ENCODE measurements at regions not wholly inside any gene's neighbourhood (a gene's known extent, or its start where the extent isn't known, plus 50 kb on each side); places are given as distances from the start of the nearest gene placed in this dataset.
"Not testable (repeated sequence)": the region's sequence is repeated elsewhere in the genome, so short reads cannot be mapped to it uniquely, and the experiment has no call there.

GRCh38 chr7:115635876-115636275 lies 394.7 kb downstream of the TFEC start:
- no peak for DNase-seq

GRCh38 chr7:115635376-115635775 lies 395.2 kb downstream of the TFEC start:
- DNase-seq: no peak

GRCh38 chr7:115634633-115635032 lies 395.9 kb downstream of the TFEC start:
- DNase-seq: peak; percentile 5

GRCh38 chr7:115632636-115633035 lies 397.9 kb downstream of the TFEC start:
- no peak for DNase-seq

- no peak for DNase-seq
Observed at GRCh38 chr7:115631782-115632181, 398.8 kb downstream of the TFEC start.

- no peak for DNase-seq
Observed at GRCh38 chr7:115630049-115630448, 400.5 kb downstream of the TFEC start.

GRCh38 chr7:115618676-115619075 lies 411.9 kb downstream of the TFEC start:
- no peak for DNase-seq

- DNase-seq: no peak
Observed at GRCh38 chr7:115613836-115614235, 416.7 kb downstream of the TFEC start.

- DNase-seq: no peak
Observed at GRCh38 chr7:115603416-115603815, 427.1 kb downstream of the TFEC start.

GRCh38 chr7:115600207-115600606 lies 430.4 kb downstream of the TFEC start:
- no peak for DNase-seq

GRCh38 chr7:115599184-115599583 lies 431.4 kb downstream of the TFEC start:
- DNase-seq: not testable (repeated sequence)

- DNase-seq: not testable (repeated sequence)
Observed at GRCh38 chr7:115597220-115597619, 433.3 kb downstream of the TFEC start.

GRCh38 chr7:115593111-115593510 lies 437.5 kb downstream of the TFEC start:
- no peak for DNase-seq

- peak; percentile 31 for DNase-seq
Observed at GRCh38 chr7:115585015-115585718, 445.4 kb downstream of the TFEC start.

- DNase-seq: no peak
Observed at GRCh38 chr7:115582956-115583355, 447.6 kb downstream of the TFEC start.

- DNase-seq: no peak
Observed at GRCh38 chr7:115578576-115578975, 452.0 kb downstream of the TFEC start.

GRCh38 chr7:115574681-115575291 lies 455.8 kb downstream of the TFEC start:
- DNase-seq: no peak

GRCh38 chr7:115572111-115572510 lies 458.5 kb downstream of the TFEC start:
- DNase-seq: no peak

- no peak for DNase-seq
Observed at GRCh38 chr7:115561335-115562110, 469.0 kb downstream of the TFEC start.

- no peak for DNase-seq
Observed at GRCh38 chr7:115559877-115560276, 470.7 kb downstream of the TFEC start.

GRCh38 chr7:115558161-115558560 lies 472.4 kb downstream of the TFEC start:
- DNase-seq: no peak

GRCh38 chr7:115557296-115557695 lies 473.3 kb downstream of the TFEC start:
- DNase-seq: not testable (repeated sequence)

GRCh38 chr7:115552766-115553165 lies 477.8 kb downstream of the TFEC start:
- DNase-seq: no peak

- DNase-seq: no peak
Observed at GRCh38 chr7:115549910-115550309, 480.7 kb downstream of the TFEC start.

Measured in COR-L47 (cell line).